Renal cortical epithelial cell (primary cell): ENCODE measurements at regions not wholly inside any gene's neighbourhood (a gene's known extent, or its start where the extent isn't known, plus 50 kb on each side); places are given as distances from the start of the nearest gene placed in this dataset.
"Not testable (repeated sequence)": the region's sequence is repeated elsewhere in the genome, so short reads cannot be mapped to it uniquely, and the experiment has no call there.

ENCODE experiments used
- DNase-seq: peaks from one replicate; pipeline ENCODE4 v3.0.0-alpha.2; 2011; ENCODE audit warnings: low read depth

GRCh38 chr2:239604861-239605260 lies 204.0 kb upstream of the HDAC4 start:
- no peak for DNase-seq

GRCh38 chr2:239603411-239604356 lies 202.9 kb upstream of the HDAC4 start:
- DNase-seq: no peak

GRCh38 chr2:239602290-239603282 lies 201.8 kb upstream of the HDAC4 start:
- no peak for DNase-seq

GRCh38 chr2:239601880-239602279 lies 201.1 kb upstream of the HDAC4 start:
- DNase-seq: no peak

GRCh38 chr2:239601201-239601851 lies 200.5 kb upstream of the HDAC4 start:
- DNase-seq: no peak

- DNase-seq: no peak
Observed at GRCh38 chr2:239600650-239601049, 199.8 kb upstream of the HDAC4 start.

GRCh38 chr2:239600001-239600593 lies 199.3 kb upstream of the HDAC4 start:
- no peak for DNase-seq

- no peak for DNase-seq
Observed at GRCh38 chr2:239599299-239599698, 198.5 kb upstream of the HDAC4 start.

GRCh38 chr2:239598732-239599090 lies 197.9 kb upstream of the HDAC4 start:
- no peak for DNase-seq

GRCh38 chr2:239598011-239598731 lies 197.4 kb upstream of the HDAC4 start:
- DNase-seq: no peak

- DNase-seq: no peak
Observed at GRCh38 chr2:239597216-239597615, 196.4 kb upstream of the HDAC4 start.

- no peak for DNase-seq
Observed at GRCh38 chr2:239596792-239597191, 196.0 kb upstream of the HDAC4 start.

- no peak for DNase-seq
Observed at GRCh38 chr2:239596253-239596652, 195.4 kb upstream of the HDAC4 start.

- DNase-seq: no peak
Observed at GRCh38 chr2:239595726-239596125, 194.9 kb upstream of the HDAC4 start.

- no peak for DNase-seq
Observed at GRCh38 chr2:239594772-239595608, 194.2 kb upstream of the HDAC4 start.

- DNase-seq: no peak
Observed at GRCh38 chr2:239594019-239594771, 193.4 kb upstream of the HDAC4 start.

GRCh38 chr2:239593455-239593854 lies 192.6 kb upstream of the HDAC4 start:
- DNase-seq: no peak

- DNase-seq: not testable (repeated sequence)
Observed at GRCh38 chr2:239592629-239593290, 191.9 kb upstream of the HDAC4 start.
